ENCODE measurements at regions not wholly inside any gene's neighbourhood (a gene's known extent, or its start where the extent isn't known, plus 50 kb on each side); places are given as distances from the start of the nearest gene placed in this dataset.

- Histone ChIP-seq H3K27ac (ENCODE audit: extremely low read length, insufficient read depth, low read length) (no peak overlapping the region), H3K36me3 (replicated peaks in 1 of 2; ENCODE audit: control insufficient read depth in 1 of 2, insufficient read depth in 2 of 2, low read length in 2 of 2) (no peaks in the 10 kb centered on the region), H3K4me2 (ENCODE audit: low read depth, low read length) (no peak overlapping the region), H3K27me3 (ENCODE audit: control insufficient read depth in 1 of 2, insufficient read depth in 2 of 2, low read length in 2 of 2) (no peaks in the 10 kb centered on the region), H3K9me3 (ENCODE audit: low read length) (peaks cover 9% of the 10 kb centered on the region), H4K20me1 (ENCODE audit: insufficient read depth, low read length) (no peaks in the 10 kb centered on the region), H3K4me1 (ENCODE audit: insufficient read depth, low read length) (no peaks in the 10 kb centered on the region), H3K79me2 (ENCODE audit: insufficient read depth, low read length) (no peaks in the 10 kb centered on the region), H3K9ac (ENCODE audit: insufficient read depth, low read depth, low read length) (no peak overlapping the region), H3K4me3 (replicated peaks in 1 of 3; ENCODE audit: insufficient read depth in 1 of 3, low read depth in 2 of 3, low read length in 3 of 3) (no peak overlapping the region), H2AFZ (ENCODE audit: low read length) (no peak overlapping the region)
- TF ChIP-seq, protein P1, sequence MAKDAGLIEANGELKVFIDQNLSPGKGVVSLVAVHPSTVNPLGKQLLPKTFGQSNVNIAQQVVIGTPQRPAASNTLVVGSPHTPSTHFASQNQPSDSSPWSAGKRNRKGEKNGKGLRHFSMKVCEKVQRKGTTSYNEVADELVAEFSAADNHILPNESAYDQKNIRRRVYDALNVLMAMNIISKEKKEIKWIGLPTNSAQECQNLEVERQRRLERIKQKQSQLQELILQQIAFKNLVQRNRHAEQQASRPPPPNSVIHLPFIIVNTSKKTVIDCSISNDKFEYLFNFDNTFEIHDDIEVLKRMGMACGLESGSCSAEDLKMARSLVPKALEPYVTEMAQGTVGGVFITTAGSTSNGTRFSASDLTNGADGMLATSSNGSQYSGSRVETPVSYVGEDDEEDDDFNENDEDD (CRISPR knock-in tag; IDR thresholded peaks at IDR 0.05; ENCODE audit: borderline replicate concordance) = no peak
- TF ChIP-seq, protein P2, sequence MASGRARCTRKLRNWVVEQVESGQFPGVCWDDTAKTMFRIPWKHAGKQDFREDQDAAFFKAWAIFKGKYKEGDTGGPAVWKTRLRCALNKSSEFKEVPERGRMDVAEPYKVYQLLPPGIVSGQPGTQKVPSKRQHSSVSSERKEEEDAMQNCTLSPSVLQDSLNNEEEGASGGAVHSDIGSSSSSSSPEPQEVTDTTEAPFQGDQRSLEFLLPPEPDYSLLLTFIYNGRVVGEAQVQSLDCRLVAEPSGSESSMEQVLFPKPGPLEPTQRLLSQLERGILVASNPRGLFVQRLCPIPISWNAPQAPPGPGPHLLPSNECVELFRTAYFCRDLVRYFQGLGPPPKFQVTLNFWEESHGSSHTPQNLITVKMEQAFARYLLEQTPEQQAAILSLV (CRISPR knock-in tag; IDR thresholded peaks at IDR 0.05; ENCODE audit: borderline replicate concordance) = no peak
- TF ChIP-seq HMG20A (CRISPR knock-in tag; IDR thresholded peaks at IDR 0.05; ENCODE audit: borderline replicate concordance) (no peak), SYNCRIP (IDR thresholded peaks at IDR 0.05; ENCODE audit: insufficient read depth, low read depth, low read length) (no peak), MBD4 (IDR thresholded peaks at IDR 0.05; ENCODE audit: borderline replicate concordance, low read length) (no peak), MBNL3 (CRISPR knock-in tag; conservative IDR thresholded peaks at IDR 0.05) (no peak), MYC (CRISPR knock-in tag; IDR thresholded peaks at IDR 0.05; ENCODE audit: borderline replicate concordance) (no peak), BRCA1 (CRISPR knock-in tag; IDR thresholded peaks at IDR 0.05) (no peak), PHF5A (CRISPR knock-in tag; IDR thresholded peaks at IDR 0.05; ENCODE audit: low read depth, unreplicated experiment) (no peak), TBX2 (CRISPR knock-in tag; IDR thresholded peaks at IDR 0.05; ENCODE audit: borderline replicate concordance) (no peak)
- DNase-seq (ENCODE audit: low spot score) (no peak), ATAC-seq (no peak), FAIRE-seq (no peak)
- ChIA-PET POLR2A (no interaction called here), CTCF (ENCODE audit: low intra/inter-chr PET ratio, low total read pairs) (no interaction called here)
- no TSS peak for BruUV-seq (replicated peaks)
- in situ Hi-C loops (cut with HindIII; ENCODE audit: extremely low pct_ligation_motif_present, low pct_unique_long_range_greater_than_20kb) = no loop called here
- intact Hi-C loops (cut with micrococcal nuclease; ENCODE audit: unreplicated experiment) = no loop called here
Measured at GRCh38 chr7:159263430-159263829, 118.8 kb upstream of the VIPR2 start.
